AG10803 (cell line): ENCODE measurements at regions not wholly inside any gene's neighbourhood (a gene's known extent, or its start where the extent isn't known, plus 50 kb on each side); places are given as distances from the start of the nearest gene placed in this dataset.

ENCODE experiments used
- DNase-seq: peaks from one replicate; pipeline ENCODE4 v3.0.0; 2010; ENCODE audit warnings: low read depth
- H3K4me3 ChIP-seq: 2 replicates; pipeline ENCODE4 v1.5.1; 2011; ENCODE audit warnings: mild to moderate bottlenecking, low read length, control low read depth
- CTCF ChIP-seq: conservative IDR thresholded peaks from 2 replicates; pipeline ENCODE4 v1.5.1; 2011; ENCODE audit warnings: mild to moderate bottlenecking, low read length, control low read depth, inconsistent platforms

- no peak for TF ChIP-seq CTCF
- H3K4me3 ChIP-seq = no peak overlapping the region
- no peak for DNase-seq
Observed at GRCh38 chr6:148677594-148678476, 69.0 kb upstream of the UST start.

- no peak overlapping the region for H3K4me3 ChIP-seq
- DNase-seq = no peak
- no peak for TF ChIP-seq CTCF
Observed at GRCh38 chr6:148678682-148679081, 68.1 kb upstream of the UST start.

- TF ChIP-seq CTCF = no peak
- H3K4me3 ChIP-seq = no peak overlapping the region
- peak; percentile 40 for DNase-seq
Observed at GRCh38 chr6:148681666-148682065, 65.2 kb upstream of the UST start.

- no peak for TF ChIP-seq CTCF
- no peak for DNase-seq
- H3K4me3 ChIP-seq = no peak overlapping the region
Observed at GRCh38 chr6:148682252-148682651, 64.6 kb upstream of the UST start.

- no peak for DNase-seq
- no peak overlapping the region for H3K4me3 ChIP-seq
- no peak for TF ChIP-seq CTCF
Observed at GRCh38 chr6:148682990-148683389, 63.8 kb upstream of the UST start.

GRCh38 chr6:148689168-148689567 is 57.7 kb upstream of the UST start:
- TF ChIP-seq CTCF = no peak
- H3K4me3 ChIP-seq = no peak overlapping the region
- no peak for DNase-seq

GRCh38 chr6:148693882-148694484 is 52.8 kb upstream of the UST start:
- DNase-seq = no peak
- H3K4me3 ChIP-seq = no peak overlapping the region
- TF ChIP-seq CTCF = no peak
